AG08396 (cell line): ENCODE measurements at regions not wholly inside any gene's neighbourhood (a gene's known extent, or its start where the extent isn't known, plus 50 kb on each side); places are given as distances from the start of the nearest gene placed in this dataset.
"Not testable (repeated sequence)": the region's sequence is repeated elsewhere in the genome, so short reads cannot be mapped to it uniquely, and the experiment has no call there.

Source experiments
- DNase-seq: peaks from one replicate; pipeline ENCODE4 v3.0.0; 2012; ENCODE audit warnings: low spot score, mixed read lengths

GRCh38 chr5:57002959-57003485 is 51.1 kb upstream of the MIER3 start:
- DNase-seq, result no peak

- not testable (repeated sequence) for DNase-seq
Observed at GRCh38 chr5:57003566-57003965, 51.6 kb upstream of the MIER3 start.

GRCh38 chr5:57004800-57005199 is 52.9 kb upstream of the MIER3 start:
- DNase-seq, result no peak

GRCh38 chr5:57007344-57007743 is 55.4 kb upstream of the MIER3 start:
- no peak for DNase-seq

- no peak for DNase-seq
Observed at GRCh38 chr5:57009811-57010210, 57.9 kb upstream of the MIER3 start.

- no peak for DNase-seq
Observed at GRCh38 chr5:57010786-57011185, 58.9 kb upstream of the MIER3 start.

GRCh38 chr5:57012511-57012910 is 60.6 kb upstream of the MIER3 start:
- no peak for DNase-seq

GRCh38 chr5:57025961-57026360 is 74.0 kb upstream of the MIER3 start:
- no peak for DNase-seq

- no peak for DNase-seq
Observed at GRCh38 chr5:57028161-57028560, 76.2 kb upstream of the MIER3 start.

GRCh38 chr5:57032151-57032551 is 80.2 kb upstream of the MIER3 start:
- no peak for DNase-seq

GRCh38 chr5:57033103-57033502 is 81.2 kb upstream of the MIER3 start:
- no peak for DNase-seq

GRCh38 chr5:57033503-57033902 is 81.6 kb upstream of the MIER3 start:
- DNase-seq, result no peak

GRCh38 chr5:57034201-57034916 is 82.4 kb upstream of the MIER3 start:
- DNase-seq, result no peak

GRCh38 chr5:57035955-57036354 is 84.0 kb upstream of the MIER3 start:
- no peak for DNase-seq

- DNase-seq, result no peak
Observed at GRCh38 chr5:57036761-57037160, 84.8 kb upstream of the MIER3 start.

GRCh38 chr5:57037355-57037754 is 85.4 kb upstream of the MIER3 start:
- no peak for DNase-seq

GRCh38 chr5:57041570-57041969 is 89.6 kb upstream of the MIER3 start:
- DNase-seq, result no peak

- DNase-seq, result no peak
Observed at GRCh38 chr5:57042524-57042931, 90.6 kb upstream of the MIER3 start.

- no peak for DNase-seq
Observed at GRCh38 chr5:57054135-57054534, 102.2 kb upstream of the MIER3 start.

- DNase-seq, result no peak
Observed at GRCh38 chr5:57054671-57055070, 102.7 kb upstream of the MIER3 start.

GRCh38 chr5:57055731-57056130 is 103.8 kb upstream of the MIER3 start:
- DNase-seq, result no peak

GRCh38 chr5:57063773-57064172 is 110.1 kb upstream of the GPBP1 start:
- DNase-seq, result no peak

- DNase-seq, result no peak
Observed at GRCh38 chr5:57066924-57067596, 106.8 kb upstream of the GPBP1 start.

- no peak for DNase-seq
Observed at GRCh38 chr5:57067597-57067924, 106.3 kb upstream of the GPBP1 start.
